Neural cell (in vitro differentiated cells): ENCODE measurements at regions not wholly inside any gene's neighbourhood (a gene's known extent, or its start where the extent isn't known, plus 50 kb on each side); places are given as distances from the start of the nearest gene placed in this dataset.

Experiments
- RAD21 ChIP-seq: fragments of 450-650 bp; conservative IDR thresholded peaks from 2 replicates; pipeline ENCODE4 v1.6.1; 2014; ENCODE audit warnings: antibody characterized with exemption, mild to moderate bottlenecking, moderate library complexity
- TF ChIP-seq, protein P1 (sequence below): fragments of 450-650 bp; IDR thresholded peaks from 2 replicates; pipeline ENCODE4 v1.5.1; 2014; ENCODE audit warnings: antibody characterized with exemption, mild to moderate bottlenecking, moderate library complexity; ENCODE audit not compliant: poor library complexity, severe bottlenecking

DNA sequence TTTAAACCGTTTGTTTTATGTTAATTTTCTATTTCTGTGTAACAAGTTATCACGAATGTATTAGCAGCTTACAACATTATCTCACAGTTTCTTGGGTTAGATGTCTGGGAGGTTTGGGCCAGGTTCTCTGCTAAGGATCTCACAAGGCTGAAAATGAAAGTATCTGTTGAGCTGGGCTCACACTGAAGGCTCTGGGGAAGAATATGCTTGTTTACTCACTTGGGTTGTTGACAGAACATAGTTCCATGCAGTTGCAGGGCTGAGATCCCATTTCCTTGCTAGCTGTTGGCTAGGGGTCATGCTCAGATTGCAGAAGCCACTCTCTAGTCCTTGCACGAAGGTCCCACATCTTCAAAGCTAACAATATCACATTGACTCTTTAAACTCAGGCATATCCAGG, 266.6 kb upstream of the GNAI1 start:
- TF ChIP-seq, protein P1, sequence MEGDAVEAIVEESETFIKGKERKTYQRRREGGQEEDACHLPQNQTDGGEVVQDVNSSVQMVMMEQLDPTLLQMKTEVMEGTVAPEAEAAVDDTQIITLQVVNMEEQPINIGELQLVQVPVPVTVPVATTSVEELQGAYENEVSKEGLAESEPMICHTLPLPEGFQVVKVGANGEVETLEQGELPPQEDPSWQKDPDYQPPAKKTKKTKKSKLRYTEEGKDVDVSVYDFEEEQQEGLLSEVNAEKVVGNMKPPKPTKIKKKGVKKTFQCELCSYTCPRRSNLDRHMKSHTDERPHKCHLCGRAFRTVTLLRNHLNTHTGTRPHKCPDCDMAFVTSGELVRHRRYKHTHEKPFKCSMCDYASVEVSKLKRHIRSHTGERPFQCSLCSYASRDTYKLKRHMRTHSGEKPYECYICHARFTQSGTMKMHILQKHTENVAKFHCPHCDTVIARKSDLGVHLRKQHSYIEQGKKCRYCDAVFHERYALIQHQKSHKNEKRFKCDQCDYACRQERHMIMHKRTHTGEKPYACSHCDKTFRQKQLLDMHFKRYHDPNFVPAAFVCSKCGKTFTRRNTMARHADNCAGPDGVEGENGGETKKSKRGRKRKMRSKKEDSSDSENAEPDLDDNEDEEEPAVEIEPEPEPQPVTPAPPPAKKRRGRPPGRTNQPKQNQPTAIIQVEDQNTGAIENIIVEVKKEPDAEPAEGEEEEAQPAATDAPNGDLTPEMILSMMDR = no peak
- no peak for TF ChIP-seq RAD21
